Breast epithelium (tissue), 4 donors: ENCODE measurements at regions not wholly inside any gene's neighbourhood (a gene's known extent, or its start where the extent isn't known, plus 50 kb on each side); places are given as distances from the start of the nearest gene placed in this dataset.

Experiments
- DNase-seq, 2 donors: peaks; one replicate each; pipeline ENCODE4 v3.0.0-alpha.2; 2019; ENCODE audit warnings: low spot score in 2 of 2
- H3K27ac ChIP-seq, 2 donors: fragments of 200-600 bp; sonication (generic) in 1 of 2; one replicate each; pipeline ENCODE4 v1.5.1; 2016 to 2019; ENCODE audit warnings: mild to moderate bottlenecking in 1 of 2
- H3K27me3 ChIP-seq, 2 donors: fragments of 200-600 bp; sonication (generic) in 1 of 2; one replicate each; pipeline versions ENCODE4 v1.5.1 to v1.6.0; 2017 to 2019; ENCODE audit warnings: control low read depth in 1 of 2, mild to moderate bottlenecking in 1 of 2
- H3K36me3 ChIP-seq: fragments of 200-600 bp; one replicate; pipeline ENCODE4 v1.5.1; 2019
- H3K4me1 ChIP-seq, 2 donors: fragments of 200-600 bp; sonication (generic); one replicate each; pipeline ENCODE4 v1.5.1; 2016 to 2019; ENCODE audit warnings: control low read depth in 1 of 2
- H3K4me3 ChIP-seq, 3 donors: fragments of 200-600 bp; sonication (generic); 1 replicate in 2 of 3; 2 replicates in 1 of 3; pipeline ENCODE4 v1.5.1; 2016 to 2019; ENCODE audit warnings: mild to moderate bottlenecking in 3 of 3, moderate library complexity in 2 of 3
- H3K9me3 ChIP-seq, 2 donors: fragments of 200-600 bp; sonication (generic) in 1 of 2; one replicate each; pipeline ENCODE4 v1.5.1; 2016 to 2019; ENCODE audit warnings: control low read depth in 1 of 2
- POLR2A ChIP-seq: fragments of 450-650 bp; IDR thresholded peaks from one replicate; pipeline ENCODE4 v1.6.1; 2016; ENCODE audit warnings: antibody characterized with exemption, mild to moderate bottlenecking, moderate library complexity
- POLR2AphosphoS5 ChIP-seq, 3 donors: sonication (generic); formaldehyde crosslinking; IDR thresholded peaks; one replicate each; pipeline ENCODE4 v1.6.1; 2017; ENCODE audit warnings: antibody characterized with exemption in 3 of 3
- intact Hi-C: fragments of 100-400 bp; cut with DNase I; formaldehyde crosslinking; loops from one replicate; pipeline ENCODE4 v1.15.1; 2023; ENCODE audit warnings: low total_unique reads
- TF ChIP-seq, protein P1 (sequence below), 3 donors: fragments of 450-650 bp; IDR thresholded peaks; one replicate each; pipeline ENCODE4 v1.5.1; 2016 to 2017; ENCODE audit warnings: antibody characterized with exemption in 3 of 3, mild to moderate bottlenecking in 3 of 3, moderate library complexity in 3 of 3

DNA sequence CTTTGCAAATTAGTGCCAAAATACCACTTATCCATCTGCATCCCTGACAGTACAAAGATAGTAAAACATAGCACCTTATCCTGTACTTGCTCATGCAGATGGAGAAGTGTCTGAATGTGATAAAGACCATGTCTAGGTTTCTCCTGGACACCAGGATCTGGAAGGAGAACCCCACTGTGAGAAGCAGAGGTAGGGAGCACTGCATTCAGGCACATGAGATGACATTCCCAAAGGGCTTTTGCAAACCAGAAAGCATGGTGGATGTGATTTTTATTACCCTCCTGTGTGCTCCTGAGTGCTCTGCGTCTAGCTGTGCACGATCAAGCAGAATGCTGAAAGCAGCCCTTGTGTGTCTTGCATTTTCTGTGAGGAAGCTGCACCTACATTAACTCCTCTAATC, 857.6 kb upstream of the ID2 start:
- TF ChIP-seq, protein P1, sequence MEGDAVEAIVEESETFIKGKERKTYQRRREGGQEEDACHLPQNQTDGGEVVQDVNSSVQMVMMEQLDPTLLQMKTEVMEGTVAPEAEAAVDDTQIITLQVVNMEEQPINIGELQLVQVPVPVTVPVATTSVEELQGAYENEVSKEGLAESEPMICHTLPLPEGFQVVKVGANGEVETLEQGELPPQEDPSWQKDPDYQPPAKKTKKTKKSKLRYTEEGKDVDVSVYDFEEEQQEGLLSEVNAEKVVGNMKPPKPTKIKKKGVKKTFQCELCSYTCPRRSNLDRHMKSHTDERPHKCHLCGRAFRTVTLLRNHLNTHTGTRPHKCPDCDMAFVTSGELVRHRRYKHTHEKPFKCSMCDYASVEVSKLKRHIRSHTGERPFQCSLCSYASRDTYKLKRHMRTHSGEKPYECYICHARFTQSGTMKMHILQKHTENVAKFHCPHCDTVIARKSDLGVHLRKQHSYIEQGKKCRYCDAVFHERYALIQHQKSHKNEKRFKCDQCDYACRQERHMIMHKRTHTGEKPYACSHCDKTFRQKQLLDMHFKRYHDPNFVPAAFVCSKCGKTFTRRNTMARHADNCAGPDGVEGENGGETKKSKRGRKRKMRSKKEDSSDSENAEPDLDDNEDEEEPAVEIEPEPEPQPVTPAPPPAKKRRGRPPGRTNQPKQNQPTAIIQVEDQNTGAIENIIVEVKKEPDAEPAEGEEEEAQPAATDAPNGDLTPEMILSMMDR (IDR thresholded peaks at IDR 0.05), result no peak
- TF ChIP-seq POLR2A (no peak), POLR2AphosphoS5 (IDR thresholded peaks at IDR 0.05) (no peak)
- H3K4me3 ChIP-seq, result no peak overlapping the region
- no peaks in the 10 kb centered on the region for H3K36me3 ChIP-seq
- H3K9me3 ChIP-seq, result no peaks in the 10 kb centered on the region
- H3K27ac ChIP-seq, result no peak overlapping the region
- no peaks in the 10 kb centered on the region for H3K4me1 ChIP-seq
- DNase-seq, result no peak
- intact Hi-C loops, result no loop called here
- no peaks in the 10 kb centered on the region for H3K27me3 ChIP-seq

DNA sequence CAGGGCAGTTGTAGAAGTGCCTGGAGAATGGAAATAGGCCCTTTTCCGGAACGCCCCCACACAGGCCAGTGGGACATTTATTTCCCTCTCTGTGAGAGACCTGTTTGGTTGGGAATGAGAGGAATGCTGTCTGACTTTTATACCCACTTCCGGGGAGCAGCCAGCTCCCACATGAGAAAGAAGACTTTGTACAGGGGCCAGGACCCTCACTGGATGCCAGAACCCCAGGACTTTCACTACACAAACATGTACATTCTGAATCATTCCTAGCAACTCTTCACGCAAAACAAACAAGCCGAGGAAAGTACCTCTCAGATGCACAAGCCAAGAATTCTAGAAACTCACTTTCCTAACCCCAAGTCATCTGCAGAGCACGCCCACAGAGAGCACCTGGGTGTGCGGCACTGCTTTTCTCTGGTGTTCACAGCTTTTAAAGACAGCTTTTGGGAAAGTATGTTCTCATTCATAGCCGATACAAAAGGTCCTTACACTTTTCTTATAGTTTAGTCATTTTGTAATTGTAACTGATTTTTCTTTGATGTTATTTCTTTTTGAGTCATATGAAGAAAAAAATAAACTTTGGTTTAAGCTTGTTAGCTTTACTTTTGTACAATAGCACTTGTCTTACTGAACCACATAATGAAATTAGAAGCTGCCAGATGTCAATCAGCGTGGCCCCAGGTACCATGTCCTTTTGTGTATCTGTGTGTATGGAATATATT, 856.1 kb upstream of the ID2 start:
- Histone ChIP-seq H3K4me1 (no peaks in the 10 kb centered on the region), H3K36me3 (no peaks in the 10 kb centered on the region), H3K4me3 (no peak overlapping the region), H3K27ac (peak overlapping the region; percentile 78 to 79), H3K9me3 (no peaks in the 10 kb centered on the region), H3K27me3 (no peaks in the 10 kb centered on the region)
- DNase-seq, result peak in 1 of 2 donors; percentile 86
- no peak for TF ChIP-seq POLR2A
- peak in 2 of 3 donors; percentile 17 to 38 for TF ChIP-seq POLR2AphosphoS5 (IDR thresholded peaks at IDR 0.05)
- intact Hi-C loops, result no loop called here

DNA sequence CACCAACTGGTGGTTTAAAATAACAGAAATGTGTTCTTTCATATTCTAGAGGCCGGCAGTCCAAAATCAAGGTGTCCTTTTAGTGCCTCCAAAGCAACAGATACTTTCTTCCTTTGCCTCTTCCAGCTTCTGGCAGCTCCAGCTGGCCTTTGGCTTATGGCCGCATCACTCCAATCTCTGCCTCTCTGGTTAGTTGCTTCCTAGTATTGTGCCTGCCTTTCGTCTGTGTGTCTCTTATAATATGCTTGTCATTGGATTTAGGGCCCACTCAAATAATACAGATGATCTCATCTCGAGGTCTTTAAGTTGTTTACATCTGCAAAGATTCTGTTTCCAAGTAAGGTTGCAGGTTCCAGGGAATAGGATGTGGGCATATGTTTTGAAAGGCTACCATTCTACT, 855.2 kb upstream of the ID2 start:
- intact Hi-C loops, result no loop called here
- peak overlapping the region in 1 of 2 donors; percentile 79 for H3K27ac ChIP-seq
- TF ChIP-seq, protein P1 (IDR thresholded peaks at IDR 0.05), result no peak
- TF ChIP-seq POLR2AphosphoS5 (IDR thresholded peaks at IDR 0.05) (no peak), POLR2A (no peak)
- H3K4me3 ChIP-seq, result no peak overlapping the region
- no peaks in the 10 kb centered on the region for H3K9me3 ChIP-seq
- no peak for DNase-seq
- H3K4me1 ChIP-seq, result no peaks in the 10 kb centered on the region
- no peaks in the 10 kb centered on the region for H3K27me3 ChIP-seq
- H3K36me3 ChIP-seq, result no peaks in the 10 kb centered on the region

DNA sequence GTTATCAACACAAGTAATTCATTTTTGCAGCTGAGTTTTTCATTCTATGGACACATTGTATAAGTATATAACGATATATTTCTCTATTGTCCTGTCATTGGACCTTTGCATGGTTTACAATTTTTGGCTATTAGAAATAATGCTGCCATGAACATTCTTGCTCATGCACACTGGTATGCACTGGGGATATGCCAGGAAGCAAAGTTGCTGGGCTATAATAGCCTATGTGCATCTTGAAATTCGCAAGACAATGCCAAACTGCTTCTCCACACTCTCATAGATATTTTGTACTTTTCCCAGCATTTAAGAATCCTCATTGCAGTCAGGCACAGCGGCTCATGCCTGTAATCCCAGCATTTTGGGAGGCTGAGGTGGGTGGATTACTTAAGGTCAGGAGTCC, 852.6 kb upstream of the ID2 start:
- no peaks in the 10 kb centered on the region for H3K36me3 ChIP-seq
- TF ChIP-seq POLR2A (no peak), POLR2AphosphoS5 (IDR thresholded peaks at IDR 0.05) (no peak)
- TF ChIP-seq, protein P1 (IDR thresholded peaks at IDR 0.05), result no peak
- H3K27ac ChIP-seq, result no peak overlapping the region
- no peak overlapping the region for H3K4me3 ChIP-seq
- DNase-seq, result no peak
- H3K4me1 ChIP-seq, result no peaks in the 10 kb centered on the region
- no peaks in the 10 kb centered on the region for H3K9me3 ChIP-seq
- intact Hi-C loops, result no loop called here
- H3K27me3 ChIP-seq, result no peaks in the 10 kb centered on the region

DNA sequence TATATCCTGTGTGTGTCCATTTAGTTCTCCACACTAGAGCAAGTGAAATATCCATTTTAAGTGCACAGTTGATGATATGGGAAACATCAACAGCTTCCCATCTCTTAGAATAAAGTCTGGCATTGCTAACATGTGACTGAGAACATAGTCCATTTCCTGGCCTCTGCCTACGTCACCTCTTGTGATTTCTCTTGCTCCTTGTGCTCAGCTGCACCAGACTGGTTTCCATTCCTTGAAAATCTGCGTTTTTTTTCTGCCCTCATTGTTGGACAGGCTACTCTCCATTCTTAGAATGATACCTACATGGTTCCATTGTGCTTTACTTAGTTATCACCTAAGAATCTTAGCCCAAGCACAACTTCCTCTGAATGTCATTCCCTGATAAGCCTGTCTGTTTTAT, 851.2 kb upstream of the ID2 start:
- no peak for DNase-seq
- no peak overlapping the region for H3K27ac ChIP-seq
- no peaks in the 10 kb centered on the region for H3K27me3 ChIP-seq
- TF ChIP-seq POLR2AphosphoS5 (IDR thresholded peaks at IDR 0.05) (no peak), POLR2A (no peak)
- TF ChIP-seq, protein P1 (IDR thresholded peaks at IDR 0.05), result no peak
- H3K4me1 ChIP-seq, result no peaks in the 10 kb centered on the region
- intact Hi-C loops, result loop anchor here (5.0 kb wide), 1 partner anchor 593 kb away; no protein-coding TSS in a partner anchor
- no peaks in the 10 kb centered on the region for H3K36me3 ChIP-seq
- no peaks in the 10 kb centered on the region for H3K9me3 ChIP-seq
- no peak overlapping the region for H3K4me3 ChIP-seq
